T-helper 2 cell treated with Interferon-gamma antibody and Interleukin-4, amounts not matched to agents 5 μg/mL and 100 μg/mL, for 36 hours (primary cell): ENCODE measurements at regions not wholly inside any gene's neighbourhood (a gene's known extent, or its start where the extent isn't known, plus 50 kb on each side); places are given as distances from the start of the nearest gene placed in this dataset.

Experiments used
- DNase-seq: peaks from one replicate; pipeline ENCODE4 v3.0.0; 2021; ENCODE audit warnings: low spot score
- H3K27ac Mint-ChIP-seq: one replicate; pipeline ENCODE4 v1.8.0; 2021; ENCODE audit warnings: mild to moderate bottlenecking, mixed read lengths
- H3K27me3 Mint-ChIP-seq: one replicate; pipeline ENCODE4 v1.8.0; 2021; ENCODE audit warnings: low read depth, mixed read lengths
- H3K36me3 Mint-ChIP-seq: one replicate; pipeline ENCODE4 v1.8.0; 2021; ENCODE audit warnings: low read depth, mixed read lengths
- H3K4me1 Mint-ChIP-seq: one replicate; pipeline ENCODE4 v1.8.0; 2021; ENCODE audit warnings: low read depth, mixed read lengths
- H3K4me3 Mint-ChIP-seq: one replicate; pipeline ENCODE4 v1.8.0; 2022; ENCODE audit warnings: mild to moderate bottlenecking, moderate library complexity, mixed read lengths
- H3K9me3 Mint-ChIP-seq: one replicate; pipeline ENCODE4 v1.8.0; 2021; ENCODE audit warnings: mixed read lengths

DNA sequence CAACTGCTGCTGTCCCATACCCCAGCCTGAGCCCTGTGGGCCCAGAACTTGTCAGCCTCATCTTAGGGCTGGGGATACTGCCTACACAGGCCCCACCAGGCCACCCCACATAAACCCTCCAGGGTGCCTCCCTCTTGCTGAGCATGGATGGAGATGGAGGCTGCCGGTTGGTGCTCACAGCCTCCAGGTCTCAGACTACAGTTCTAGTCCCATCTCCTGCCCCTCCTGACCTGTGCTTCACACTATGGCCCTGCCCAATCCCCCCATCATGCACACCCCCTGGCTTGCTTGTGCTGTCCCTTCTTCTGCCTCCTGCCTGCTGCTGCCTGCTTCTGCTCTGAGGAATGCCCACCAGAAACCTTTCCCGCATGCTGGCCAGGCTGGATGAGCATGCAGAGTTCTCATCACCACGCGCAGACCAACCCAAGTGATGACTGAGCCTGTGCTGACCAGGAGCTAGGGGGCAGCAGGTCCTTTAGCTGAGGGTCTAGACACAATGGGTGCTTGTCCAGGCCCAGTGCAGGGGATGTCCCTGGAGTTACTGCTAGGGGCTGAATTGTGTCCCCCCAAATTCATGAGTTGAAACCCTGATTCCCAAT, 138.4 kb upstream of the HS6ST1 start:
- peaks cover 22% of the 10 kb centered on the region for H3K27me3 Mint-ChIP-seq
- peaks cover 2% of the 10 kb centered on the region for H3K36me3 Mint-ChIP-seq
- H3K27ac Mint-ChIP-seq, result no peak overlapping the region
- no peak for DNase-seq
- peaks cover 6% of the 10 kb centered on the region for H3K9me3 Mint-ChIP-seq
- H3K4me3 Mint-ChIP-seq, result no peak overlapping the region
- no peaks in the 10 kb centered on the region for H3K4me1 Mint-ChIP-seq

DNA sequence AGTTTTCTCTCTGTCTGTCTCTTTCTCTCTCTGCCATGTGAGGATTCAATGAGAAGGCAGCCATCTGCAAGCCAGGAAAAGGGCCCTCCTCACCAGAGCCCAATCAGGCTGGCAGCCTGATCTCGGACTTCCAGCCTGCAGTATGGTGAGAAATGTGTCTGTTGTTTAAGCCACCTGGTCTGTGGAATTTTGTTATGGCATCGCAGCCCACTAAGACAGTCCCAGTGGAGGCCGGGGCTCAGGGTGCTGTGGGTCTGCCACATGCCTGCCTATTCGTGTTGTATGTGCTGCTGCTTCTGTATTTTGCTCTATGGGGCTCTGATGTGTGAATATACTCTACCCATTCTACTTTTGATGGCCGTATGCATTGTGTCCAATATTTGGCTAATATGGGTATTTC, 139.0 kb upstream of the HS6ST1 start:
- Mint-ChIP-seq H3K9me3 (peaks cover 6% of the 10 kb centered on the region), H3K36me3 (peaks cover 2% of the 10 kb centered on the region), H3K4me3 (no peak overlapping the region), H3K27me3 (peaks cover 19% of the 10 kb centered on the region), H3K27ac (no peak overlapping the region), H3K4me1 (no peaks in the 10 kb centered on the region)
- no peak for DNase-seq

DNA sequence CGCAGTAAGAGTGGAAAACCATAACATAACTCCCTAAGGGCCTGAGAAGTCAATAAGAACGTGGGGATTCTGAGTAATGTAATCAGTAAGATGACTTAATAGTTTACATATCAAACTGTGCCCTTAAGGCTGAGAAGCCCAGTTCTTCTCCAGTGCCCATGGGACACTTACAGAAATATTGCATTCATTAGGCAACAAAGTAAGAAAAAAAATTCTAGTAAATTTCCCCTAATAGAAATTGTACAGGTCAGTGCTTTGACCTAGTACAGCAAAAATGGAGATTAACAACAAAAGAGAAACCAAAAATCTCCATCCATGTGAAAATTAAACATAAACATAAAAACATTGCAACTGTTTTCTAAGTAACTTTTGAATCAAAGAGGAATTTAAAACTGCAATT, 139.8 kb upstream of the HS6ST1 start:
- H3K9me3 Mint-ChIP-seq, result peaks cover 6% of the 10 kb centered on the region
- H3K4me1 Mint-ChIP-seq, result no peaks in the 10 kb centered on the region
- no peak overlapping the region for H3K4me3 Mint-ChIP-seq
- DNase-seq, result no peak
- H3K27me3 Mint-ChIP-seq, result peaks cover 18% of the 10 kb centered on the region
- H3K36me3 Mint-ChIP-seq, result peaks cover 2% of the 10 kb centered on the region
- H3K27ac Mint-ChIP-seq, result no peak overlapping the region

DNA sequence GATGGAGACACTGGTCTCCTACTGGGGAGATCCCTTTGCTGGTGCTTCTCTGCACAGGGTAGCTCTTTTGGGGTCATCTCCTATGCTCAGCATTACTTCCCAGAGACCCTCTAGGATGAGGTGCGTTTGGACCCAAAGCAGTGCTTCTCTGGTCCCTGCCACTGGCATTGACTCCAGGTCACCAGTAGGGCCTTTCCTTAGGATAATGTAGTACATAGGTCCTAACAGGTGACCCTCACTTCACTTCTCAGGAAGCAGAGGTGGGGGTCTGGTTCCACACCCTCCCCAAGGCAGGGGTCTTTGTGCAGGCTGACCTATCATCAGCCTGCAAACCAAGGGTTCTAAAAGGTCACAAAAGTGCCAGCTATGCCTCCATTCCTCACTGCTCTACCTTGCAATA, 145.8 kb upstream of the HS6ST1 start:
- H3K27me3 Mint-ChIP-seq, result peaks cover 6% of the 10 kb centered on the region
- H3K4me3 Mint-ChIP-seq, result no peak overlapping the region
- no peak overlapping the region for H3K27ac Mint-ChIP-seq
- H3K4me1 Mint-ChIP-seq, result no peaks in the 10 kb centered on the region
- peaks cover 14% of the 10 kb centered on the region for H3K36me3 Mint-ChIP-seq
- peaks cover 30% of the 10 kb centered on the region for H3K9me3 Mint-ChIP-seq
- no peak for DNase-seq

DNA sequence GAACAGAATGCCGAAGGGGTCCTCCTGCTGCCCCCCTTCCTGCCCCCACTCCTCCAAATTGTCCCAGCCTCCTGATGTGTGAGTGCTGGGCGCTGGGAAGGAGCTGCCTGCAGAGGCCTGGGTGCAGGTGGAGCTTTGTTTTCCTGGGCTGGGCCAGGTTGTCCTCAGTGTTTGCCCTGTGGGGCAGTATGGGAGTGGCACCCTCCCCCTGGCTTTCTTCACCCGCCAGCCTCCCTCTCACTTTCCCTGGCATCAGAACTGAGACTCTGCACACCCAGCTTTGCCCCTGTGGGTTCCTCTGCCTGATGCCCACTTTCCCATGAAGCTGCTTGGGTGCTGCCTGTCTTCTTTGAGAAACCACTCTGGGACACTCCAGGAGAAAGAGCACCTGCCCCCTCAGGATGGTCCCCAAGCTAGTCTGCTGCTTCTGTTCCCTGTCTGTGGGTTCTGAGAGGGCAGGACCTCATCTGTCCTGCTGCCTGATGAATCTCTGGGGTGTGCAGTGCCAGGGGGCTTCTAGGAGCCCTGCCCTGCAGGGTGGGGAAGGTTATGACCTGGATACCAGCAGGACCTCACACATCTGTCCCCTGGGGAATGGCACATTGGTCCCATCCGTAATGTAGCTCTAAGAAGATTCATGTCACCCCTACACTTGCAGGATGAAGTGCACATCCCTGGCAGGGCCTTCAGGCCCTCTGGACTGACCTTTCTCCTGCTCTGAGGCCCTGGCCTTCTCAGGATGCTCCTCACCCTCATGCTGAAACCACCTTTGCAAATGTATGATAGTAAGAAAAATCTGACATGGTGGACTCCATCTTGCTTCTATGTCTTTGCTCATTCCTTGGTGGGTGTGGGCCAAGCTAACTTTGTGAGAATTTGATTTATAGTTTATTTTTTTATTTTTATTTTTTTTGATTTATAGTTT, 146.8 kb upstream of the HS6ST1 start:
- Mint-ChIP-seq H3K4me3 (no peak overlapping the region), H3K9me3 (peaks cover 41% of the 10 kb centered on the region), H3K27ac (no peak overlapping the region), H3K4me1 (no peaks in the 10 kb centered on the region), H3K27me3 (peaks cover 4% of the 10 kb centered on the region), H3K36me3 (peaks cover 16% of the 10 kb centered on the region)
- DNase-seq, result no peak

DNA sequence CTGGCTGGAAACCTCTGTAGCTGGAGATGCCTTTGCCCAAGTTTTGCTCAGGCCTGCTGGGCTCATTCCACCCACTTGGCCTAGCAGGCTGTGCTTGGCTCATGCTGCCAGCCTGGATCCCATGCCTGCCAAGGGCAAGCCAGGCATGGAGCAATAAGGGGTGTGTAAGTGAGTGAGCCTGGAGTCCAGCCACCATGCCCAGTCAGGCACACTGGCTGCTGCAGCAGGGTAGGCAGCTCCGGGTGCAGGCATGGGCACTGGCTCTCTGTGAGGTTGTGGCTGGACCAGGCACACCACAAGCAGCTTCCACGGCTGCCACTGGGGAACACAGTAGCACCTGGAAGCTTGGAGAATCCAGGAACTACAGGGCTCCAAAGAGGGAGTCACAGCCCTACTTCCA, 147.7 kb upstream of the HS6ST1 start:
- Mint-ChIP-seq H3K4me3 (no peak overlapping the region), H3K36me3 (peaks cover 19% of the 10 kb centered on the region), H3K27me3 (peaks cover 4% of the 10 kb centered on the region), H3K27ac (no peak overlapping the region), H3K9me3 (peaks cover 42% of the 10 kb centered on the region), H3K4me1 (no peaks in the 10 kb centered on the region)
- no peak for DNase-seq

DNA sequence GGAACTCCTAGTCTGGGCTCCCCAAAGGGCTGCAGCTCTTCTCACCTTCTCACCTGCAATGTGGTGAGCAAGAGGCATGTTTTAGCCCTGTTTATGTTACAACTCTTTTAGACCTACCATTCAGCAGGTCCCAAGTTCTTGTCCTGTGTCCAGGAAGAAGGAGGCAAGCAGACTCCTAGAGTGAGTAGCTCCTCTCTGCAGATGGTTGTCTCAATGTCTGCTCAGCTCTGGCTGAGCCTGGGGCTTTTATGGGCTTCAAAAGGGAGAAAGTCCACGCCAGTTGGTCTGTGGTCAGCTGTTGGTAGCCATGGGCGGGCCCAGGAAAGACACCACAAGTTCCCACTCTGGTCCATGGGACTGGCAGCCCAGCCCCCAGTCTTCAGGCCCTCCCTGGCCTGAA, 148.1 kb upstream of the HS6ST1 start:
- DNase-seq, result no peak
- H3K27me3 Mint-ChIP-seq, result peaks cover 4% of the 10 kb centered on the region
- peaks cover 17% of the 10 kb centered on the region for H3K36me3 Mint-ChIP-seq
- H3K9me3 Mint-ChIP-seq, result peaks cover 38% of the 10 kb centered on the region
- no peak overlapping the region for H3K4me3 Mint-ChIP-seq
- no peaks in the 10 kb centered on the region for H3K4me1 Mint-ChIP-seq
- no peak overlapping the region for H3K27ac Mint-ChIP-seq

DNA sequence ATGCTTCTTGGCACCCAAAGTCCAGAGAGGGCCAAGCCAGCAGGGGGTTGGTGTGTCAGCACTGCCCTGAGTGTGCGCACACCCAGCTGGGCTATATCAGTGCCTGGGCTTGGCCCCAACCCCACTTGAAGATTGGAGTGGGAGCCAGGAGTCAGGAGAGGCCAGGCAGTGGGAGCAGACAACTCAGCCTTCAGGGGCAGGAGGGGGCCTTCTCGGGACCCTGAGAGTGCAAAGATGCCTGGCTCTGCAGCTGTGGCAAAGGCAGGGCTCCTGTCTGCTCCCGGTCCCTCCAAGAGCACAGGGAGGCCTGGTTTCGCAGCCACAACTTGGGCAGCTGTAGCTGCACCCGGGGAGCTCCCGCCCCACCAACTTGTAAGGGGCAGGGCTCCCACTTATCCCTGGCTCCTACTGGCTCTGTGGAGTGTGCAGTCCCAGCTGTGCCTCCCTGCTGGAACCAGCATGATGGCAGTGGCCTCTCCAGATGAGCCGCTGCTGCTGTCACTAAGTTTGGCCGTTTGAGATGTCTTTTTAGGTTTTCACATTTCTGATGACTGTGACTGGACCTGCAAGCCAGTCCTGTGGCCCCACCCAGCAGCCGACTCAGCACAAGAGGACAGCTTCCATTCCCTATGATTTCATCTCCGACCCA, 148.8 kb upstream of the HS6ST1 start:
- H3K9me3 Mint-ChIP-seq, result peaks cover 38% of the 10 kb centered on the region
- H3K4me1 Mint-ChIP-seq, result peaks cover 6% of the 10 kb centered on the region
- H3K36me3 Mint-ChIP-seq, result peaks cover 19% of the 10 kb centered on the region
- H3K4me3 Mint-ChIP-seq, result no peak overlapping the region
- H3K27ac Mint-ChIP-seq, result no peak overlapping the region
- peaks cover 4% of the 10 kb centered on the region for H3K27me3 Mint-ChIP-seq
- no peak for DNase-seq

DNA sequence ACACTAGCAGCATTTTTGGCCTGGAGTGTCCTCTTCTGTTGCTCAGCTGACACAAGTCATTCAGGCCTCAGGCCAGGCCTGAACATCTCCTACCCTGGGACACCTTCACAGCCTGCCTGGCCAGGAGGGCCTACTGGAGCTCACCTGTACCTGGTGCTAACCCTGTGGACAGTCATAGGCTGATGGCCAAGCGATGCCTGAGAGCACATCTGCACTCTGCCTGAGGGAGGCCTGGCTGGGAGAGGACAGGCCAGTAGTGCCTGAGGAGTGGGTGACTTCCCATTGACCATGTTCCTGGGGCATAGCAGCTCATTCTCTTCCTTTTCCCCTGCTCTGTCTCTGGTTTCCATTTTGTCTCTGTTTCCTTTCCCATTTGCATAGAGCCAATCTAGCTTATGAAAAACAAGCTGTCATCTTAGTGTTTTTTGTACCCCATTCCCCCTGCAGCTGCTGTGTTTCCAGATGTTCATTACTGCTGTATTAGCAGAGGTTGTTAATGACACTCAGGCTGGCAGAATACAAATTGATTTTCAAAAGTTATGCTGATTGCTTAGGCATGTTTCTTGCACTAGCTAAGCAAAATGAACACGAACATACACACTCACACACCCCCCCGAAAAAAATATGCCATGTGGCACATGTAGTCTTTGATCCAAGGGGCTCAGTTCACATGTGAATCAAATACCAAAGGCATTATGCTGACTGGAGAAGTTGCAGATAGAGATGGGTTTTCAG, 149.7 kb upstream of the HS6ST1 start:
- H3K4me1 Mint-ChIP-seq, result peaks cover 13% of the 10 kb centered on the region
- H3K9me3 Mint-ChIP-seq, result peaks cover 38% of the 10 kb centered on the region
- H3K27me3 Mint-ChIP-seq, result peaks cover 2% of the 10 kb centered on the region
- H3K36me3 Mint-ChIP-seq, result peaks cover 22% of the 10 kb centered on the region
- no peak for DNase-seq
- no peak overlapping the region for H3K27ac Mint-ChIP-seq
- H3K4me3 Mint-ChIP-seq, result no peak overlapping the region

DNA sequence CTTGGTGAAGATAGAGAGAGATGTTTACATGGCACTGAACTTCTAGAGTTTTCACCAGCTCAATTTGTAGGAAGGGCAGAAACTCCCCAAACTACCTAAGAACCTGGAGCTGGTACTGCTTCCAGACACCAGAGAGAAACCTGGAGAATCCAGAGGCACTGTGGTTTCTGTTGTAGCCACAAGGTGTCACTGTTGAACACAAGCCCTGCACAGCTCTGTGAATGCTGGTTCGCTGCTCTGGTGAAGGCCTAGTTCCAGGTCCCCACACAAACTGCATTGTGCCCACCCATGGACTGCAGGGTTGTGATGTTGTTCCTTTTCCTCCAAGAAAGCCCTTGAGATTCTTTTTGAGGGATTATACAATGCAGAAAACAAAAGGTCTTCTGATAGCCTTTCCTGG, 150.5 kb upstream of the HS6ST1 start:
- H3K4me1 Mint-ChIP-seq, result peaks cover 17% of the 10 kb centered on the region

DNA sequence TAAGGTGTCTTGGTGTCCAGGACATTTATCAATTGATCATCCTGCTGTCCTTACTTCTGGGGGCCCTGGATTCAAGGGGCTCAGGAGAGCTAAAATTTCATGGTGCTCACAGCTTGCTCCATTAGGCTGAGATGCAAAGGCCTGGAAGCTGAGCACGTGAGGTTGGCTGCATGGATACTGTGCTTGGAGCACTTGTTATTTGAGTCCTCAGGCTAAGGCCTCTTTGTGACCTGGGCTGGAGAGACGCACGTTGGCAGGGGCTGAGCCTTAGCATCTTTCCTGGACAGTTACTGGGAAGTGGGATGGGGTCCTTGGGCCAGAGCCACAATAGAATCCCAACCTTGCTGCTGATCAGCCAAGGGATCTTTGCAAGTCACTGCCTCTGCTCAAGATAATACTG, 151.2 kb upstream of the HS6ST1 start:
- Mint-ChIP-seq H3K27me3 (peaks cover 1% of the 10 kb centered on the region), H3K4me3 (no peak overlapping the region), H3K4me1 (peaks cover 23% of the 10 kb centered on the region), H3K9me3 (peaks cover 38% of the 10 kb centered on the region), H3K36me3 (peaks cover 22% of the 10 kb centered on the region), H3K27ac (peak overlapping the region; percentile 27)
- DNase-seq, result no peak

More for the DNA sequence above, 150.5 kb upstream of the HS6ST1 start:
- Mint-ChIP-seq H3K36me3 (peaks cover 22% of the 10 kb centered on the region), H3K27ac (no peak overlapping the region), H3K4me3 (no peak overlapping the region), H3K9me3 (peaks cover 38% of the 10 kb centered on the region), H3K27me3 (peaks cover 2% of the 10 kb centered on the region)
- no peak for DNase-seq

DNA sequence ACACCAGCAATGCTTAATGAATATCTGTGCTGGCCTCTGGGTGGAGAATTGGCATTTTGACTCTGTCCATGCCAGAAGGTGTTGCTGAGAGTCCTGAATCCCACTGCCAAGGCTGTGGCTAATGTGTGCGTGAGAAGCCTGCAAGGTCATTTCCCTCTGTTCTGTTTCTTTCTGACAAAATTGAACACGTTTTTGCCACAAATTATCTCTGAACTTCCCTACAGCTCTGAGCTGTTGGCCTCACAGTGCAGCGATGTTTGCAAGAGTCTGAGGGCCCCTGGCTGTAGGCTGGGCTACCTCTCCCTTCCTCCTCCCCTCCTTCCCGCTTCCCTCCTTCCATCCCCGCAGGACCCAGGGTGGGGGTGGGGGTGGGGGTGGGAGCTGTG, 154.1 kb upstream of the HS6ST1 start:
- Mint-ChIP-seq H3K27ac (peak overlapping the region; percentile 96), H3K4me3 (peak overlapping the region; percentile 64), H3K4me1 (peaks cover 25% of the 10 kb centered on the region), H3K9me3 (peaks cover 30% of the 10 kb centered on the region), H3K27me3 (no peaks in the 10 kb centered on the region), H3K36me3 (peaks cover 19% of the 10 kb centered on the region)
- DNase-seq, result no peak

DNA sequence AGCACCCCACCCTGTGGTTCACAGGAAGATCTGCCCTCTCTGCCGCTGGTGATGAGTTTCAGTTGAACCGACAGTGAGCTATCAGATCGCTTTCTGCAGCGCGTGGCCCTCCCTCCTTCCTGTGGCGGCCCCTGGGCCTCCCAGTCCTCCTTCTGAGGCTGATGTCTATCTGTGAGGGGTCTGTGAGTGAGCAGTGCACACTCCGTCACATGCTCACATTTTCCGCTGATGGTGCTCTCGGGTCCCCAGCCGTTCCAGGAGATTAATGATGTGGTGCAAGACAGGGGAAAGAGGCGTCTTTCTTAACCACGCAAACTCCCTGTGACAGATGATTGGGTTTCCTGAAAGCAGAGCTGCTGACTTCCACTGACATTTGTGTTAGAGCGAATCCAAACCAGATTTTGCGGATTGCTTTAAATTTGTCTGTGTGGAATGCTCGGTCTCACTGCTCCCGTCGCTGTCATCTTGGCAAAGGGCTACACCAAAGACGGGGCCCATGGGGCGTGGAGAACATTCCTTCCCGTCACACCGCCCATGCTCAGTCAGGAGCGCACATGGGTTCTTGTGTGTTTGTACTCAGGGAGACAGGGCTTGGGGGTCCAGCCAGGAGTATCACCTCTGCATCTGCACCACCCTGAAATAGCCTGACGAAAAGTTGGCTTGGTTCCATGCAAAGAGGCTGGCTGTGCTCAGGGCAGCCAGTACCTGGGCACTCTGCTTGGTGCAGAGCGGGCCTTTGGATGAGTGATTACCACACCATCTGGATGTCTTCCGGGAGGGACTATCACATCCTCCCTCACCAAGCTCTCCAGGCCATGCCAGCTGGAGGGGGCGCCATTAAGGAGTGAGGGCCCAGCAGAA, 154.7 kb upstream of the HS6ST1 start:
- Mint-ChIP-seq H3K36me3 (peaks cover 15% of the 10 kb centered on the region), H3K9me3 (peaks cover 24% of the 10 kb centered on the region), H3K27me3 (peaks cover 2% of the 10 kb centered on the region), H3K27ac (peak overlapping the region; percentile 96), H3K4me1 (peaks cover 25% of the 10 kb centered on the region), H3K4me3 (peak overlapping the region; percentile 80)
- peak; percentile 88 for DNase-seq
